ENCODE measurements at regions not wholly inside any gene's neighbourhood (a gene's known extent, or its start where the extent isn't known, plus 50 kb on each side); places are given as distances from the start of the nearest gene placed in this dataset.

- no peak for TF ChIP-seq CTCF (IDR thresholded peaks at IDR 0.05; ENCODE audit: low read depth, low read length, missing control alignments)
- DNase-seq (ENCODE audit: low read depth): no peak
Observed at GRCh38 chr10:4301291-4302045, 516.5 kb upstream of the KLF6 start.

GRCh38 chr10:4296161-4296560, 511.2 kb upstream of the KLF6 start:
- no peak for DNase-seq (ENCODE audit: low read depth)
- TF ChIP-seq CTCF (IDR thresholded peaks at IDR 0.05; ENCODE audit: low read depth, low read length, missing control alignments): no peak
- no peak overlapping the region for H3K4me3 ChIP-seq (ENCODE audit: low read depth, low read length)

More at GRCh38 chr10:4301291-4302045, 516.5 kb upstream of the KLF6 start:
- no peak overlapping the region for H3K4me3 ChIP-seq (ENCODE audit: low read depth, low read length)

- no peak for DNase-seq (ENCODE audit: low read depth)
- no peak overlapping the region for H3K4me3 ChIP-seq (ENCODE audit: low read depth, low read length)
- TF ChIP-seq CTCF (IDR thresholded peaks at IDR 0.05; ENCODE audit: low read depth, low read length, missing control alignments): no peak
Observed at GRCh38 chr10:4294996-4295792, 510.2 kb upstream of the KLF6 start.

- H3K4me3 ChIP-seq (ENCODE audit: low read depth, low read length): no peak overlapping the region
- no peak for DNase-seq (ENCODE audit: low read depth)
- TF ChIP-seq CTCF (IDR thresholded peaks at IDR 0.05; ENCODE audit: low read depth, low read length, missing control alignments): no peak
Observed at GRCh38 chr10:4294271-4294670, 509.3 kb upstream of the KLF6 start.

GRCh38 chr10:4291990-4292389, 507.0 kb upstream of the KLF6 start:
- DNase-seq (ENCODE audit: low read depth): no peak
- TF ChIP-seq CTCF (IDR thresholded peaks at IDR 0.05; ENCODE audit: low read depth, low read length, missing control alignments): no peak

GRCh38 chr10:4285121-4285520, 500.1 kb upstream of the KLF6 start:
- TF ChIP-seq CTCF (IDR thresholded peaks at IDR 0.05; ENCODE audit: low read depth, low read length, missing control alignments): no peak
- DNase-seq (ENCODE audit: low read depth): no peak

More at GRCh38 chr10:4291990-4292389, 507.0 kb upstream of the KLF6 start:
- no peak overlapping the region for H3K4me3 ChIP-seq (ENCODE audit: low read depth, low read length)

More at GRCh38 chr10:4285121-4285520, 500.1 kb upstream of the KLF6 start:
- H3K4me3 ChIP-seq (ENCODE audit: low read depth, low read length): no peak overlapping the region

Data from GM12864 (cell line).